Colon (tissue), 2 donors: ENCODE measurements at regions not wholly inside any gene's neighbourhood (a gene's known extent, or its start where the extent isn't known, plus 50 kb on each side); places are given as distances from the start of the nearest gene placed in this dataset.
"Not testable (repeated sequence)": the region's sequence is repeated elsewhere in the genome, so short reads cannot be mapped to it uniquely, and the experiment has no call there.

ENCODE experiments used
- FAIRE-seq: peaks from 2 replicates; lab custom pipeline; 2012; peaks lifted over from hg19 to GRCh38; lab: Jason Lieb, UNC
- donor health status: control.
- donor health status: control.

GRCh38 chr2:195537811-195538210, 119.2 kb upstream of the SLC39A10 start:
- FAIRE-seq = no peak

GRCh38 chr2:195536906-195537305, 120.1 kb upstream of the SLC39A10 start:
- FAIRE-seq = no peak

GRCh38 chr2:195535911-195536522, 121.0 kb upstream of the SLC39A10 start:
- FAIRE-seq = no peak

- FAIRE-seq = no peak
These were observed 122.1 kb upstream of the SLC39A10 start for GRCh38 chr2:195534971-195535370.

GRCh38 chr2:195533771-195534642, 123.0 kb upstream of the SLC39A10 start:
- no peak for FAIRE-seq

- FAIRE-seq = no peak
These were observed 124.3 kb upstream of the SLC39A10 start for GRCh38 chr2:195532628-195533271.

- FAIRE-seq = no peak
These were observed 124.8 kb upstream of the SLC39A10 start for GRCh38 chr2:195532255-195532627.

- no peak for FAIRE-seq
These were observed 125.3 kb upstream of the SLC39A10 start for GRCh38 chr2:195531754-195532153.

- not testable (repeated sequence) for FAIRE-seq
These were observed 133.8 kb upstream of the SLC39A10 start for GRCh38 chr2:195523242-195523641.

GRCh38 chr2:195521589-195521988, 135.4 kb upstream of the SLC39A10 start:
- no peak for FAIRE-seq

GRCh38 chr2:195520671-195521155, 136.3 kb upstream of the SLC39A10 start:
- no peak for FAIRE-seq

- no peak for FAIRE-seq
These were observed 141.5 kb upstream of the SLC39A10 start for GRCh38 chr2:195515551-195515950.

GRCh38 chr2:195514365-195514764, 142.7 kb upstream of the SLC39A10 start:
- no peak for FAIRE-seq

GRCh38 chr2:195513119-195513518, 143.9 kb upstream of the SLC39A10 start:
- FAIRE-seq = no peak

GRCh38 chr2:195509551-195509950, 147.5 kb upstream of the SLC39A10 start:
- no peak for FAIRE-seq

GRCh38 chr2:195508139-195508455, 148.9 kb upstream of the SLC39A10 start:
- no peak for FAIRE-seq

GRCh38 chr2:195507447-195508138, 149.4 kb upstream of the SLC39A10 start:
- no peak for FAIRE-seq

GRCh38 chr2:195505701-195506100, 151.3 kb upstream of the SLC39A10 start:
- FAIRE-seq = no peak

GRCh38 chr2:195503208-195503607, 153.8 kb upstream of the SLC39A10 start:
- FAIRE-seq = no peak

- FAIRE-seq = no peak
These were observed 155.3 kb upstream of the SLC39A10 start for GRCh38 chr2:195501746-195502145.

GRCh38 chr2:195500879-195501278, 156.1 kb upstream of the SLC39A10 start:
- no peak for FAIRE-seq

GRCh38 chr2:195498839-195499490, 158.1 kb upstream of the SLC39A10 start:
- no peak for FAIRE-seq
